GM18519 (cell line): ENCODE measurements at regions not wholly inside any gene's neighbourhood (a gene's known extent, or its start where the extent isn't known, plus 50 kb on each side); places are given as distances from the start of the nearest gene placed in this dataset.

Experiments used
- ATAC-seq: cut with Tn5 transposase; IDR thresholded peaks from one replicate; pipeline ENCODE4 v1.9.1; 2021; ENCODE audit warnings: mild to moderate bottlenecking, moderate library complexity; ENCODE audit not compliant: unreplicated experiment, low FRiP score

- ATAC-seq, result no peak
Measured at GRCh38 chr18:47422524-47422923, 171.1 kb upstream of the SKOR2 start.

GRCh38 chr18:47420130-47420529 lies 168.7 kb upstream of the SKOR2 start:
- peak; percentile 85 for ATAC-seq

- no peak for ATAC-seq
Measured at GRCh38 chr18:47418746-47419145, 167.3 kb upstream of the SKOR2 start.

GRCh38 chr18:47417807-47418206 lies 166.3 kb upstream of the SKOR2 start:
- ATAC-seq, result no peak

- no peak for ATAC-seq
Measured at GRCh38 chr18:47415881-47416280, 164.4 kb upstream of the SKOR2 start.

- no peak for ATAC-seq
Measured at GRCh38 chr18:47413327-47413726, 161.9 kb upstream of the SKOR2 start.

DNA sequence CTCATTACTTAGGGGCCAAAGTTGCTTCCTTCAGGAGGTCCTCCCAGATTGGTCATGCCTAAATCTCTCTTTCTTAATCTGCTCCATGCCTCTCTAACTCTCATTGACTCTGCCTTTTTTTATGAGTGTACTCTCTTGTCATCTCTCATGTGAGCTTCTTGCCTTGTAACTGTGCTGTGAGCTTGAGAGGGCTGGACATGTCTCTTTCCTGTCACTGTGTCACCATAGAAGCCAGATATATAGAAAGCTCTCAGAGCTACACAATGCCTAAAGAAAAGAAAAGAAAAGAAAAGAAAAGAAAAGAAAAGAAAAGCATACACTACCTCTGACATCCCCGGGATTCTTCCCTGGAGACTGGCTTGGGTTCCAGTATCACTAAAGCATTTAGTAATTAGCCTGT lies 161.5 kb upstream of the SKOR2 start:
- ATAC-seq, result no peak

- no peak for ATAC-seq
Measured at GRCh38 chr18:47411159-47411558, 159.7 kb upstream of the SKOR2 start.

DNA sequence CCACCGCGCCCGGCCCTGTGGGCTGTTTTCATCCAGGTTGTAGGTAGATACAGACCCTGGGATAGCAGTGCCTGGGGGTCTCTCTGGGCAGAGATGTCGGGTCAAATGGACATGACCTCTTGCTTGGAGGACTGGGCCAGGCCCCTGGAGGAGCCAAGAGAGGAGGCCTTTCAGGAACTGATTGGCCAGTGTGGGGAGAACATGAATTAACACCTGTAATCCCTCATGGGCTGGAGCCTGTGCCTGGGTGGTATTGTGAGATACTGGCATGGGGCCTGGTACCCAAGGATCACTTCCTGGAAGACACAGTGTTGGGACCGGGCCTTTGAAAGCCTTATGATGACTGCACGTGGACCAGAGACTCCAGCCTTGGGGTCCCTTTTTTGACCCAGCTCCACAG lies 158.7 kb upstream of the SKOR2 start:
- no peak for ATAC-seq

- ATAC-seq, result no peak
Measured at GRCh38 chr18:47409519-47409918, 158.1 kb upstream of the SKOR2 start.

DNA sequence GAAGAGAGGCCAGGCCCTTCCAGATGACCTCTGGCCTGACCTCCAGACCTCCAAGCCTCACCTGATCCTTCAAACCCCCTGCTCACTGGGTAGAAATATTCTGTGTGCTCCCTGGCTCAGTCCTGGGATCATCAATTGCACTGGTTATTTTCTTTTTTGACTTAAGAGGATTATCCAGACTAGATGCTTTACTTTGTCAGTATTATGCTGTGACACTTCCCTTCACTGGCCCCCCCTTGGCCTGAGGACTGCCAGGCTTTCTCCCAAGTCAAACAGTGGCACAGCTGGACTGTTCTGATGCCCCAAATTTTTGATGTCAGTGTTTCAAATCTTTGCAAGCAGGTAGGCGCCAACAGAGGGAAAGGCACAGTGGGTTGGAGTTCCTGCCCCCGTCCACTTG lies 156.3 kb upstream of the SKOR2 start:
- no peak for ATAC-seq

GRCh38 chr18:47404845-47405244 lies 153.4 kb upstream of the SKOR2 start:
- ATAC-seq, result no peak

DNA sequence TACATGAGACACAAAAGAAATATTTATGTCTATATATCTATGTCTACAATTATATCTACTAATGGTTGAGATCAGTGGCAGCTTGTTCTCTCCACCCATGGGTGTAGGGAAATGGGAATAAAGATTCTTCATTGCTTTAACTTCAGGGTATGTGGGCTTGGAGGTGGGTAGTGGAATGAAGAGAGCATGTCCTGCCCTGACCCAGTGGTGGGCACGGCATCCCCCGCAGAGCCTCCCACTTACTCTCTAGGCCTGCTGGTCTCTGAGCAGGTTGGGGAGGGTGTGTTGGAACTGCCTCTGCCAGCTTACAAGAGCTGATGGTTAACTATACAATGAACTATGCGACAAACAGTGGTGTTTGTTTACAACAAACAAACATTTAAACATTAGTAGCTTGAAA lies 152.5 kb upstream of the SKOR2 start:
- ATAC-seq, result no peak

- no peak for ATAC-seq
Measured at GRCh38 chr18:47403317-47403716, 151.9 kb upstream of the SKOR2 start.

DNA sequence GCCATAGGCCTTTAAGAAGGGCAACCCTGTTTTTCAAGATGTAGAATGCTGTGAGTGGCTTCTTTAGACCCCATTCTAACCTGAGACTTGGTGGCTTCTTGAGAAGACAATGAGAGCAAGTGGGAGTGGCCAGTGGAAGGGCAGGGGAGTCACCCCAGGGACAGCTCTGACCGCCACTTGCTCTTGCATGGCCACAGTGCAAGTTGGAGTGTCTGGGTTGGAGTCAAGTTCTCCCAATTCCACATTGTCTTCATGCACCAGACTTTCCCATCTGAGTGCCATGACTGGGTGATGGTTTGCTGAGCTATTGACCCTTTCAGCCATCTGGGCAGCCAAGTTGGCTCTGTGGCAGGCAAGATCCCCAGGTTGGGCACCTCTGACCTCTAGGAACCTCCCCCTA lies 148.0 kb upstream of the SKOR2 start:
- no peak for ATAC-seq

DNA sequence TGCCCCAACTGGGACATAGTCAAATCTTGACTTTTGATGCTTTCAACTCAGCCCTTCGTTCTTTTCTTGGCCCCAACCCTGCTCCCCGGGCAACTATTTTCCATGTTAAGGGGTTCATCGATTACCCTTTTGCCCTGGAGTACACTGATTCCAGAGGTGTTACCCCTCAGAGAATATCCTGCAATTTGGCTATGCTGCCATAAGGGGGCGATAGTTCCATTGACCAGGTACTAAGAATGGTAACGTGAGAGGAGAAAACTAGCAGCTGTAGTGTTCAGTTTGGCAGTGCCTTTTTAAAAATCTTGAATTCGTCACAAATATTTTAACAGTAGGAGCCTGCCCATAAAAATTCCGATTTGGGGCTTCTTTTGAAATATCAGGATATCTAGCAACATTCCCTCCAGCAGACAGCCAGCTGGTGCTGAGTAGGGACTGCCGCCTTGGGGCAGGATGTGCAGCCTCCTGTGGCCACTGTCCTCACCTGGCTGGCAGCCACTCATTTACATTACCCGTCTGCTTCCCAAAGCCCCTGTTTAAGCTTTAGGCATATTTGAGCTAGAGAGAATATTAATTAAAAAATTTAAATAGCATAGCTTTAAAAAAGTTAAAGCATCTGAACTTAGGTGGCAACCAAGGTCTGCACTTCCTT lies 146.3 kb upstream of the SKOR2 start:
- ATAC-seq, result no peak

- ATAC-seq, result no peak
Measured at GRCh38 chr18:47391665-47392064, 140.2 kb upstream of the SKOR2 start.

DNA sequence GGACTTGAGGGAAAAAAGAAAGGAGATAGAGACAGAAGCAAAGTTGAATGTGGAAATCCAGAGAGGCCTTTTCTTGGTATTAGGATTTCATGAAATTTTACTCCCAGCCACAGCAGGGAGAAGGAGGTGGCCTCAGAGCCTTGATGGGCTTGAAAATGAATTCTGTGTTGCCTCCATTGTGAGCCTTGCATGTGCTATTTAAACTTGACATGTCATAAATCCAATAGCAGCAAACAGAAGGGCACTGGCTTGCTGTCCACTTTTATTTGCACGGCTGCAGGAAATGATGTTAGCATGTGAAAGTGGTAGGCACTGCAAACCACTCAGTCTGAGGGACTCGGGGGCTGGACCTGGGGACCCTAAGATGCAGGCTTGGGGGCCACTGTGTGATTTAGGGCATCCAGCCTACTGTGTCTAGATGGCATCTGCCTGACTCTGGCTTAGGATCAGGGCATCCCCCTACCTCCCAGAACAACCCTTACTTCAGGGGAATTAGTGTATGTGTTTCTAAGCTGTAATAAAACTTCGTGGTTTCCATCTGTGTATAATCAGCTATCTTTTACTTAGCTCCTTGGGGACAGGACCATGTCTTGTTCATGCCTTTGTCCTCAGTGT lies 139.1 kb upstream of the SKOR2 start:
- ATAC-seq, result no peak

DNA sequence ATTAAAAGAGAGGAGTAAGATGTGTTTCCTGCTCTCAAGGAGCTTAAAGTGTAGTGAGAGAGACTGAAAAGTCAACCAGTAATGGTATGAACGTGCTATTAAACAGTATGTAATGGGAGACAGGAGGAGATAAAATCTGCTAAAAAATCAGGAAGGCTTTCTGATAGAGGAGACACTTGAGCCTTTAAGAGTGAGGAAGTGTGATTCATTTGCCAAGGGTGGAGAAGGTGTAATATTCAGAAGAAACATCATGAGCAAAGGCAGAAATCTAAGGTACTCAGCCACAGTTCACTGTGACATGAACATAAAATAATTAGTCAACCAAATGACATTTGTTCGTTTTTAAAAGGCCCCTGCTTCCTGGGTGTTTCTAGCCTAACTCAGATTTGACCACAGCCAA lies 137.8 kb upstream of the SKOR2 start:
- ATAC-seq, result no peak

DNA sequence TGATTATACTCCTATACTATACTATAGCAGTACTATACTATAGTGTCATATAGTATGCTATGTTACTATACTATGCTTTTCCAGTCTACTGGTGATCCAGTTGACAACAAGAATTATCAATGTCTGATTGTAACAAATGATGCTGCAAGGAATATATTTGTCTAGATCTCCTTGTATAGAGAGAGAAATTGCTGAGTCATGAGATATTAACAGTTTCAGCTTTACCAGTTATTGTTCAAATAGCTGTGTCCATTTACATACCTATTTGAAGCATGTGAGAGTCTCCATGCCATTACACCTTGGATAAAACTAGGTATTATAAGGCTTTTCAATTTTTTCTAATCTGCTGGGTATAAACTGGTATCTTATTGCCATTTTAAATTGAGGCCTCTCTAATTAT lies 136.4 kb upstream of the SKOR2 start:
- ATAC-seq, result no peak

GRCh38 chr18:47383729-47384128 lies 132.3 kb upstream of the SKOR2 start:
- ATAC-seq, result no peak

DNA sequence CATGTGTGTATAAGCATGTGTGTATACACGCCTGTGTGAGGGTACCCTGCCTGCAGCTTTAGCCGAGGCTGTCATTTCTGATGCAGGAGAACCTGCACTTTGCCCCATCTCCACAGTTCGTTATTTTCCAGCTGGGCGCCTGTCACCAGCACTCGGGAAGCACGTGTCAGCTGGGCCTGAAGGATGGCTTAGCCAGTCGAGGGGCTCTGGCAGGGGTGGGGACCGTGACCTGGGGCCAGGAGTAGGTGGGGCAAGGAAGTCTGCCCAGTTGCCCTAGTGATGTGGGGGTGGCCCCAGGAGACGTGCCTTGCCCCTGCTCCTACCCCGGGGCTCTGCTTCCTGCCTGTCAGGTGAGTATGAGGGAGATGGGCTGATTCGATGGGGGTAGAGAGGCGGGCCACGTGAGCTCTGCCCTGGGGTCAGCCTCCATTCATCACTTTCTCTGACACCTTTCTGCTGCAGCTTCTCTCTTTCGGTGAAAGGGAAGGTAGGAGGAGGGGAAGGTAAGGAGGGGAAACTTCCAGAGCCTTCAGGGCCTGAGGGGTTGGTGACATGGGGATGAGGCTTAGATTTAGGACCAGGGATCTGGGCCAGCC lies 130.6 kb upstream of the SKOR2 start:
- ATAC-seq, result no peak
